GM18520 (cell line): ENCODE measurements at regions not wholly inside any gene's neighbourhood (a gene's known extent, or its start where the extent isn't known, plus 50 kb on each side); places are given as distances from the start of the nearest gene placed in this dataset.

ENCODE experiments used
- ATAC-seq: cut with Tn5 transposase; IDR thresholded peaks from one replicate; pipeline ENCODE4 v1.9.1; 2021; ENCODE audit not compliant: unreplicated experiment

- no peak for ATAC-seq
These were observed 208.6 kb upstream of the SFRP2 start for GRCh38 chr4:153997516-153997915.

- ATAC-seq: no peak
These were observed 200.6 kb upstream of the SFRP2 start for GRCh38 chr4:153989505-153989904.

GRCh38 chr4:153988492-153989363 is 199.8 kb upstream of the SFRP2 start:
- no peak for ATAC-seq

GRCh38 chr4:153987291-153987690 is 198.4 kb upstream of the SFRP2 start:
- no peak for ATAC-seq

GRCh38 chr4:153976954-153977353 is 188.1 kb upstream of the SFRP2 start:
- ATAC-seq: no peak

GRCh38 chr4:153974452-153974851 is 185.6 kb upstream of the SFRP2 start:
- ATAC-seq: no peak

- ATAC-seq: no peak
These were observed 185.1 kb upstream of the SFRP2 start for GRCh38 chr4:153973942-153974341.

- ATAC-seq: no peak
These were observed 183.0 kb upstream of the SFRP2 start for GRCh38 chr4:153971899-153972298.

GRCh38 chr4:153970169-153970568 is 181.3 kb upstream of the SFRP2 start:
- ATAC-seq: no peak

- ATAC-seq: no peak
These were observed 180.7 kb upstream of the SFRP2 start for GRCh38 chr4:153969542-153969941.

GRCh38 chr4:153966641-153967040 is 177.8 kb upstream of the SFRP2 start:
- no peak for ATAC-seq

GRCh38 chr4:153963216-153963615 is 174.3 kb upstream of the SFRP2 start:
- no peak for ATAC-seq

- no peak for ATAC-seq
These were observed 173.6 kb upstream of the SFRP2 start for GRCh38 chr4:153962311-153963039.

- no peak for ATAC-seq
These were observed 166.4 kb upstream of the SFRP2 start for GRCh38 chr4:153955327-153955726.

GRCh38 chr4:153954654-153955053 is 165.8 kb upstream of the SFRP2 start:
- ATAC-seq: no peak

- no peak for ATAC-seq
These were observed 161.5 kb upstream of the SFRP2 start for GRCh38 chr4:153950100-153950979.

GRCh38 chr4:153948041-153948440 is 159.2 kb upstream of the SFRP2 start:
- ATAC-seq: no peak

- no peak for ATAC-seq
These were observed 158.2 kb upstream of the SFRP2 start for GRCh38 chr4:153947124-153947523.

GRCh38 chr4:153945704-153946103 is 156.8 kb upstream of the SFRP2 start:
- no peak for ATAC-seq

GRCh38 chr4:153943738-153944415 is 155.0 kb upstream of the SFRP2 start:
- no peak for ATAC-seq

- ATAC-seq: no peak
These were observed 152.0 kb upstream of the SFRP2 start for GRCh38 chr4:153940916-153941315.
